Activated CD8-positive, alpha-beta memory T cell treated with anti-CD3 and anti-CD28 coated beads, Interleukin-2, amount 50 U/mL, for 4 hours (primary cell): ENCODE measurements at regions not wholly inside any gene's neighbourhood (a gene's known extent, or its start where the extent isn't known, plus 50 kb on each side); places are given as distances from the start of the nearest gene placed in this dataset.

ENCODE experiments used
- DNase-seq: peaks from one replicate; pipeline ENCODE4 v3.0.0-alpha.2; 2020

DNA sequence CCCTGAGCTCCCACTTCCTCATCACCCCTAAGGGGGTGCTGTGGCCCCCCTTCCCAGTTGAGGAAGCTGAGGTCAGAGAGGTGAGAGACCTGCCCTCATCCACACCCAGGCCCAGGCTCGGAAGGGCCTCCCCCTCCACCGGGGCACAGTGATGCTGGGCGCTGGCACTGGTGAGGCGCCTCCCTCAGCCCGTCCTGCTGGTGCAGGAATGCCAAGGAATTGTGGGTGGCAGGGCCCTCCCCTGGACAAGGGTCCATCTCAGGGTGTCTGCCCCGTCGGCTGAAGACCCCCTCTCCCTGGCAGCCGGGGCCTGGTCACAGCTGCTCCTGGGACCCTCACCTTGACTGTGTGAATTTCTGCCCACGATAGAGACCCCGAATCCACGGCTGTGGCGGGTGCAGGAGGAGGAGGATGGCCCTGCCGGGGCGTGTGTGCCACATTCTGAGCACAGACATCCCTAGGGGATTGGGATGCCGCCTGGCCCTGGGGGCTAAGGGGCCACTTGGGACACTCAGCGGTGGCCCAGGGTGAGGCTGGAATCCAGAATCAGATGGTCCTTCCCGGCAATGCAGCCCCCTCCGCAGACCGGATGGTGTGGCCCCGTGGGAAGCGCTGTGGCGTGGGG lies 70.2 kb upstream of the GATA5 start:
- no peak for DNase-seq

DNA sequence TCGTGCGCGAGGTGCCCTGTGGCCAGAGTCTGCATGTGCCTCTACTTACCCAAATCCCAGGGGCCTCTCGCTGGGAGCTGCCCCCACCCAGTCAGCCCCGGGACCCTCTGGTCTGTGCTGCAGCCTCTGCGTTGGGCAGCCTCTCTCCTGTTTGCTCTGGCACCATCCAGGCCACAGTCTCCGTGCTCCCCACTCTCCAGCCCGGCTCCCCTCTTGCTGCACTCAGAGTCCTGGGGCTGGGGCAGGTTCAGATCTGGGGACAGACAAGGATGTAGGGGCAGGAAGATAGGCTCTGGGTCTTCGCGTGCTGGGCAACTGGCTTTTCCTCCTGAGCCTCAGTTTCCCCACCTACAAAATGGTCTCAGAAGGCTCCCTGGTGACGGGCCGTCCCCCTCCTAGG lies 70.8 kb upstream of the GATA5 start:
- no peak for DNase-seq

DNA sequence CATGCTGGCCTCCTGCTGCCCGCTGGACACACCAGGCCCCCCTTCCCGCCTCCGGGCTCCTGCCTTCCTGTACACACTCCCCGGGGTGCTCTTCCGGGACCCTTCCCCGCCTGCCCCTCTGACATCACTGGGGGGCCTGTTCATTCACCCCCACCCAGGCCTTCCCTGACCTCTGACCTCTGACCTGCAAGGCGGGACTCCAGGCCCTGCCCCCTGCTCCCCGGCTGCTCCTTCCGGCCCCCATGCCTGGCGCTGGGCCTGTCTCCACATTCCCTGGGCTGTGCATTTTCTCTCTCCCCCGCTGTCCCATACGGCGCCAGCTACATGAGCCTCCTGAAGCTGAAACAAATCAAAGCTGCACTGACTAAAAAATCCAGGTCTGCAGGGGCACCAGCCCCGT lies 71.6 kb upstream of the GATA5 start:
- DNase-seq = no peak

DNA sequence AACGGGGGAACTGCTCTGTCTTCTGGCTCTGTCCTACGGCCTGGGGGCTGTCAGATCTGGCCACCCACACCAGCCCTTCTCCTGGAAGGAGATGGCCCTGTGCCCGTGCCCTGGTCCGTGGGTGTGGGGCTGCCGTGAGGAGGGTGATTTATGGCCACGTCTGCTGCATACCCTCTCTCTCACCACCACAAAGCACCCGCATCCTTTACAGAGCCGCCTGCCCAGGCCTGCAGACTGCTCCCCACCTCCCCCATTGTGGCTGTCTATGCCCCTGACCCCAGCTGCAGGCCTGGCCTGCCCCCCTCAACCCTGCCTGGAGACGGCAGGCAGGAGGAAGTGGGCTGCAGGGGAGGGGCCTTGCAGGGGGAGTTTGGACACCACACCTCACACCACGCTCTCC lies 72.7 kb upstream of the GATA5 start:
- no peak for DNase-seq

DNA sequence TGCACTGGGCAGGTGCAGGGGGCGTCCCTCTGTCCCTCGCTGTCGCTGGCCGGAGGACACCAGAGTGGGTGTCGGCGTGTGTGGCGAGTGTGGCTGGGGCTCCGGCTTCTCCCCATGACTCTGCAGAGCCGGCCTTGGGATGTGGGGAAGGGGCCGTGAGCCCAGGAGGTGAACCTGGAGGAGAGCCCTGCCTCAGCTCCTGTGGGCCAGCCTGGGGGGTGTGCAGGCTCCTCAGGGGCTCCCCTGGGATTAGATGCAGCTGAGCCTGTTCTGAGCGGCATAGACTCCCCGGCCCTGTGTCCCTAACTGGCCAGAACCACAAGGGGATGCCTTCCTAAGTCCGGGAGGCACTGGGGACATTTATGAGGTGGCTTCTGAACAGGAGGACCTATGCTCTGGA lies 73.2 kb upstream of the GATA5 start:
- no peak for DNase-seq

DNA sequence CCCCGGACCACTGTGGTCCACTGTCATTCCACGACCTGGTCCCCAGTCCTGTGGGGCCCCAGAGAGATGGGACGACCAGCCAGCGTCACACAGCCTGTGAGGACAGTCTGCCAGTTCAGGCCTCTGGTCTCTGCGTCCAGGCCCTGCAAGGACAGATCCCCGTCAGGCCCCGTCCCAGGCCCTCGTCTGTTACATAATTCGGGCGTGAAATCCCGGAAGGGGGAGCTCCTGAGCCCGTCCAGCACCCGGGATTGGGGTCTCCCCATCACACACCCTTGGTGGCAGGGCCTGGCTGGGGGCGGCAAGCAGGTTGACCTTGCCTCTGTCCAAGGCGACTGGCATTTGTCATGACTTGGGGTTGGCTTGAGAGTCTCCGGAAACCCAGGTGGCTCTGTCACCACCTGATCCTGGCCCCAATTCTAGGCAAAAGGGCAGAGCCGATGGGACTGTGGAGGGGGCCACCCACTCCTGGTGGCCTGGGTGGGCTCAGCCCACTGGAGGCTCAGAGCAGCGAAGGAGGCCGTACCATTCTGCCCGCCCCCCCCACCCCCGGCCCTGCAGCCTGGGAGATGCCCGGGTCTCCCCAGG lies 73.8 kb upstream of the GATA5 start:
- DNase-seq = no peak

DNA sequence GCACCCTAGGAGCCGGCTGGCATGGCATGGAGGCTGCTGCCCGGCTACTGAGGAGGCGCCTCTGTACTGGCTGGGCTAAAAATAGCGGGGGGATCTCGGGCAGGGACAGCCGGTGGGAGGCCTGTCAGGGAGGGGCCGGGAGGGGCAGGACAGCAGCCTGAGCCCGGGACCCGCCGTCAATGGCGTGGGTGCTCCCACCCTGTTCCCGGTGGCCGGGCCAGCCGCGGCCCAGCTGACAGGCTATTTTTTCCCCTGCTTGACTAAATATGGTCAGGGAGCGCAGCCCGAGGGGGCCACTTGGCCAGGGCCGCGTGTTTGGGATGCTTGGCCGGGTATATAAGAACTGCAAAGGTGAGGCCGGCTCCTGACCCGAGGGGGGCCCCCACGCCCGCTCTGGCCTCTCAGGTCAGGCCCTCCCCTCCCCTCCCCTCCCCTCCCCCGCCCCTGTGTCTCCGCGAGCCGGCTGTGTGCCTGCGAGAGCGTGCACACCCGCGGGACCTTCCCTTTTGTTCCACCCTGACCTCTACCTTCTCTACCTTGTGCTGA lies 74.4 kb upstream of the GATA5 start:
- no peak for DNase-seq

DNA sequence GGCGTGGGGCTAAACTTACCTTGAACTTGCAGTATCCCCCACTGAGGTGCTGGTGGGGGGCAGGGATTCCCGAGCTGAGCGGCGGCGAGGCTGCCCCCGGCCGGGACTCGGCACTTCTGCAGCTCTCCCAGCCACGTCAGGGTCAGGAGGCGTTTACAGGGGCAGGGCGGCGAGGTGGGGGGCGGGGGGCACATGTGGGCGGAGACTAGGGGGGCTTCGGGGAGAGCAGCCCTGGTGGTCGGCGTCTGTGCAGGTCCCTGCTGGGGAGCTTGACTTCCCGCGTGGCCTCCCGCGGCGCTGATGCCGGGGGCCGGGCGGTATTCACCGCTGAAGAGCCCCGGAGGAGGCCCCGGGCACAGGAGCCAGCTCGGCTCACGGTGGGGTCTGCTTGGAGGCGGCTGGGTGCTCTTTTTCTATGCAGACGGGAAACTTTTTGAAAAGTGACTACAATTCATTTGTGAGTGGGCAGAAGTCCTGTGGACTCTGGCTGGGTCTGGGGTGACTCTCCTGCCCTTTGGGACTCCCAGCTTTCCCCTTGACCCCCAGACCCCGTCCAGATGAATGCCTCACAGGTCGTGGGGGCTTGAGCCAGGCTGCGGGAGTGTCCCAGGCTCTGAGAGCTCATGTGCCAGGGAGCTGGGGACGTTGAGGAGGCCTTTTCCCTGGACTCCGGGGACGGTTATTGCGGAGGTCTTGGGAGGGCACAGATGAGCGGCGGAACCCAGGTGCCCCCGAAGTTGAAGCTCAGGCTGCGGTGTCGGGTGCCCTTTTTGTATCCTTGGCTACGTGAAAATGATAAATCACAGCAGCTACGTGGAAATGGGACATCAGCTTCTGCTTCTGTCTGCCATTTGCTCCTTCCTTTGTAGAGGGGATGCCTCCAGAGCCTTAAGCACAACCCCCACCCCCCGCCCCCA lies 75.9 kb upstream of the GATA5 start:
- peak; percentile 21 for DNase-seq

DNA sequence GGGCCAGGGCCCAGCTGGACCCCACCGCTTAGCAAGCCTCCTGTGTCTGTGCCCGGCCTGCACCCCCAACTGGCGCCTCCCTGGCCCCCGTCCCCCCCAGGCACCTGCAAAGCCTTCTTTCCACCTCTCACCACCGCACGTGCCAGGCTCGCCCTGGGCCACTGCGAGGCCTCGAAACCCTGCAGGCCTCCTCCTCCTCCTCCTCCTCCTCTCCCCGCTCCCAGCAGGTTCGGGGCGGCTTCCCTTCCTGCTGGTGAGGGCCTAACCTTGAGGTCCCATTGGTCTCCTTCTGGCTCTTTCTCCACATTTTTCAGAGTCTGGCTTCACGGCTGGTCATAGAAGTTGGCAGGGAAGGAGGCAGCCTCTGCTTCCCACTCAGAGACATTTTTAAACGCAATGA lies 76.8 kb upstream of the GATA5 start:
- no peak for DNase-seq

DNA sequence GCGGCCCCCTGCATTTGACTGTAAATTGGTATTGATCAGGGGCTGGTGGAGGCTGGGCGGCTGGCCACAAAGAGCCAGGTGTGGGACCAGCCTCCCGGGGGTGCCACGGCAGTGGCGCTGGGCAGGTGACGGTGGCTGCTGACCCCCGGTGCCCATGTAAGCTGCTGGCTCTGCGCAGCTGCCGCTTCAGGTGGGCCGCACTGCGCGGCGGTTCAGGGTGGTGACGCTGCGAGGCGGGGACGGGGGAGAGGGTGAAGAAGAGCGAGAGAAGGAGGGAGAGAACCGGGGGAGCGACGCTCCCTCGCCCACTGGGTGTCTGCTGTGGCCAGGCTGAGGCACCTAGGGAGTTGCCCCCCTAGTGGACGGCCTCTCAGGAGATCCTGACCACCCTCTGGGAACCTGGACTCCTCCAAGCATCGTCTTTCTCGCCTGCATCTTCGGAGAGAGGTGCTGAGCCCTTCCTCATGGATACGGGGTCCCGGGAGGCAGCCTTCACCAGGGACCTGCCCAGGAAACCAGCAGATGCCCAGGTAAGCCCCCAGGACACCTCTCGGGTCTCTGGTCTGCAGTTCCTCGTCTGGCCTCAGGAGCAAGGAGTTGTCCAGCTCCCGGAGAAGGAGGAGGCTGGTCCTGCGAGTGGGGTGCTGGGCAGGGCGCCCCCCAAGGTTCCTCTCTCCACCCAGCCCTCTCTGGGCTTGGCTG lies 77.5 kb upstream of the GATA5 start:
- DNase-seq = no peak

DNA sequence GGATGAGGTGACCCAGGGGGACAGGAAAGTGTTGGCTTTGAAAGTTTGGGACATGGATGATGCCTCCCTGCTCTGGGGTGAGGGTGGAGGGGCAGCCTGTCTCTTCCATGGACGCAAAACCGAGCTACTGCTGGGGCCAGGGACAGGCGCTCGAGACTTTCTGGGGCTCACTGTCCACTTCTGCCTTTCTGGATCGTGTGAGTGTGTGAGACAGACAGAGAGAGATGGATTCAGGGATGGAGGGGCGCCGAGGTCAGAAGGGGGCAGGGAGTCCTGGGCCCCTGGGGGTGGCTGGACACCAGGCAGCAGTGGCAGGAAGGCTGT lies 78.0 kb upstream of the GATA5 start:
- DNase-seq = no peak

DNA sequence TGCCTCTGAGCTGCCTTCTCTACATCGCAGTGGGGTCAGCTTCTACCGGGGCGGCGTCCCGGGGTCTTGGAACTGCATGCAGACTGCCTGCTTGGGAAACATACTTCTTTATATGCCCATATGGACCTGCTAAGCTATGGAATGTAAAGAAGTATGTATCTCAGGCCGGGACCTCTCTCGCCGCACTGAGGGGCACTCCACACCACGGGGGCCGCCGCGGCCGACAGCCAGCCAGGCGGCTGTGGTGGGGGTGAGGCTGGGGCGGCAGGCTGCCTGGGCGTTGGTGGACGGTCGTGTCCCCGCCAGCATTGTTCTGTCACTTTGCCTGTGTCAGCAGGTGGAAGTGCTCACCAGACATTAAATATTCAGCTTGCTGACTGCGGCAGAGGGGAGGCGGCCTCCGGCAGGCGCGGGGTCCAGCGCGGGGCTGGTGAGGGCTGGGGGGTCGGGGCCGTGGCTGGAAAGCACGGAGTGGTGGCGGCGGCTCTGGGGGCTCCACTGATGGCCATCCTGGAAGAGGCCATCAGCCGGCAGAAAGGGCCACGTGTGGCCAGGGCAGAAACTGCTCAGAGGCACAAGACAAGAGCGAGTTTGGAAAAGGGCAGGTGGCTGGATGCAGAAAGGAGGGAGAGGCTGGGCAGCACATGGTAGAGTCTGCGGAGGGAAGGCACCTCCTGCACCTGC lies 78.6 kb upstream of the GATA5 start:
- DNase-seq = no peak

DNA sequence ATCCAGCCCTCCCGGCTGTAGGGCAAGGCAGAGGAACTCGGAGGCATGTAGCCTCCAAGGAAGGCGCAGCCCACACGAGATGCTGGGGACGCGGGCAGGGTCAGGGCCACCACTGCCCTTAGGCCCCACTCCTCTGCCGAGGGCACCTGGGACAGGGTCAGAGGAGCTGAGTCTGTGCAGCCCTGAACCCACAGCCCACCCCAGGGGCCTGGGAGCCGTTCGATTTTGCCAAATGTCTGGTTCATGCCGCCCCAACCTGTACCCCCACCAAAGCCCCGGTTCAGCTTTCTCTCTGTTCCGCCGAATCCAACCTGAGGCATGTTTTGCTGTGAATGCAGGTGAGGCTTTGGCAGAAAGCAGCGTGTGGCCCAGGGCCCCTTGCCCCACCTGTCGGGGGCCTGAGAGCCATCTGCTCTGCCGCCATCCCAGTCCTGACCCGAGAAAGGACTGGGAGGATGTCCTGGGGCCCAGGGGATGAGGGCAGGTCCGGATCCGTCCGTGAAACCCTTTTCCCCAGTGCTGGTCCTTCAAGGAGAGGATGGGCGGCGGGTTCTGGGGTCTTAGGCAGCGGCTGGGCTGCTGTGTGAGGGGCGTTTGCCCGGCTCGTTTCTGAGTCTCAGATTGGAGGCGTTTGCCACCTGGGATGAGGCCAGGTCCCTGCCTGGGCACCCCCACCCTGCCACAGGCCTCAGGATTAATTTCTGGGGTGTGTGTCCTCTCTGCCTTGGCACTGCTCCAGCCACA lies 79.3 kb upstream of the GATA5 start:
- DNase-seq = no peak

DNA sequence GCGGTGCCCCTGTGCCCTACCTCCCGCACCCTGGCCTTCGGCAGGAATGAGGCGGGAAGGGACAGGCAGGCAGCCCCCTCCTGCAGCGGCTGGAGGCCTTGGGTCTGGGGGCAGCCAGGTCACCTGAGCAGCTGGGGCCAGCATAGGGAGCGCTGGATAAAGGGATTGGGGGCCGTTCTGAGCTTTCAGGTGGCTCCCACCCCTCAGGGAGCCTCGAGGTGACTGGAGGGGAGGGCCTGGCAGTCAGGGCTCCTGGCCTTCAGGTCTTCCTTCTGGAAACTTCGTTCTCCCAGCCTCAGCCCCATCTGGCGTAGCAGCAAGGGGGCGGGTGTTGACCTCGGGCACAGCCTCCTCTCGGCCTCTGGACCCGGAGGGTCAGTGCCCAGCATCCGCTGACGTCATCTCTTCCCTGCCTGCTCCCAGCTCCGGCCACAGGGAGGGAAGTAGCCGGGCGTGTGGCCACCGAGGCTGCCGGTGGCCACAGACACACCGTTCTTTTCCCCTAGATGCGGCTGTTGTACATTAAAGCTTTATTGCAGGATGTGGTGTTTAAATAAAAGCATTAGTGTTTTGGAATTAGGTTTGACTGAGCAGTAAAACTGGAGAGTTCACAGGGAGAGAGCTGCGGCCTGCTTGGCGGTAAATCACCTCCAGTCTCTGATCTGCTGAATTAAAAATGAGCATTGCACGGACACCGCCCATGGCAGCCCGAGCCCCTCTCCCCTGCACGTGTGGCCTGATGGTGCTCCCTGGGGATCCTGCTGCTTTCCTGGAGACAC lies 80.0 kb upstream of the GATA5 start:
- no peak for DNase-seq

DNA sequence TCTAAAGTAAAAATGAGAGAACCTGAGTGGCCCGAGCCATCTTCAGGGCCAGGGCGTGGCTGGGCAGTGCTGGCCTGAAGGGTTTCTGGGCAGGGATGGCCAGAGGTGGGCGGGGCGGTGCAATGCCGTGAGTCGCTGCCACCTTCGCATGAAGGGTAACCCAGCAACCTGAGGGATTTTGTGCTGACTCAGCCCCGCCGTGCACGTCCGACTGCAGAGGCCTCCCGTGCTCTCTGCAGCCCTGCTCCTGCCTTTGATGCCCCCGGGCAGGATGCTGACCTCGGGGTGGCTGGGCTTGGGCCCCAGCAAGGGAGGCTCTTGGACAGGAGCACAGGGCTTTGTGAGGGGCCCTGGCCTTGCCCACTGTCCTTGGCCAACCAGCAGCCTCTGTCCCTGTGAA lies 81.7 kb upstream of the GATA5 start:
- DNase-seq = no peak

DNA sequence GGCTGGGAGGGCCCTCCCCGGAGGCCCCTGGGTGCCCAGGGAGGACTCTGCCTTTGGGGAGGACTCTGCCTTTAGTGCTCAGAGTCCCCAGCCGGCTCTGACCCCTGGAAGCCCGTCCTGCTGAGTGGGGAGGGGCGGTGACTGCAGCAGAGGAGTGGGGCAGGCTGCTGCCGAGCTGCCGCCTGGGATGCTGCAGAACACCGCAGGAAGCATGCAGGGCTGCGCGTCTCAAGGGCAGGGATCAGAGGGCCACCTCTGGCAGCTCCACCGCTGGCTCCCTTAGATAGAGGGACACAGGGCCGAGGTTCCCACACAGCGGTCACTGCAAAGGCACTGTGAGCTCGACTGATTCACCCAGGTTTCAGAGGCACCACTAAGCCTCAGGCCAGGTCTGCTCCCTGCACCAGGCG lies 82.2 kb upstream of the GATA5 start:
- no peak for DNase-seq

DNA sequence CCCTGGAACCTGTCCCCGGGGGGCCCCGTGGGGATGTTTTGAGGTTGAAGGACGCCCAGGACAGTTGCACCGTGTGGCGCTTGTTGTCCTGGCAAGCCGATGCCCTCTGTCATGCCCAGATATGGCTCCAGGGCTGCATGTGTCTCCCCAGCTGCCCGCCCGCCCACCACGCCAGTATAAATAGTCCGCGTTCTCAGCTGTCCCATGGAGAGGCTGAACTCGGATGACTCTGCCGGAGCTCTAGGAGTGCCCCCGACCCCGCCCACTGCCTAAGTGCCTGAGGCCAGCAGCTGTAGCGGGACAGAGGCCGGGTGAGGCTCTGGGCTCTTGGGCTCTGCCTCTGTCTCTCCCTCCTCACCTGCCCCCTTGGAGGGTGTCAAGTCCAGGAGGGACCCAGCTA lies 83.0 kb upstream of the GATA5 start:
- no peak for DNase-seq

DNA sequence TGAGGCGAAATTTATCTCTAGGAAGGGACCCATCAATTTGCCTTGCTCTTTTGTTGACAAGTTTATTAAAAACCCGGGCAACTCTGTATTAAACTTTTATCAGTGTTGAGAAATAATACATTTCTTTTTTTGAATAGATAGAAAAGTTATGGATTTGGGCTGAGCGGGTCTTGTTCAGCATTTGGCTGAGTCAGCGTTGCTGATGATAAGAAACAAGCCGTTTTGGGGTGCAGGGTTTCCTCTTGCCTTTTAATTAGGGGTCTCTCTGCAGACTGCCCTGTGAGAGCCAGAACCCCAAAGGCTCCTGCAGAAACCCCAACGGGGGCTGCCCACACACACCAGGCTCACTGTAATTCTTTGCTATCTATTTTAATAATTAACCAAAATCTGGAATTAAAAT lies 82.1 kb upstream of the SLCO4A1 start:
- DNase-seq = no peak

DNA sequence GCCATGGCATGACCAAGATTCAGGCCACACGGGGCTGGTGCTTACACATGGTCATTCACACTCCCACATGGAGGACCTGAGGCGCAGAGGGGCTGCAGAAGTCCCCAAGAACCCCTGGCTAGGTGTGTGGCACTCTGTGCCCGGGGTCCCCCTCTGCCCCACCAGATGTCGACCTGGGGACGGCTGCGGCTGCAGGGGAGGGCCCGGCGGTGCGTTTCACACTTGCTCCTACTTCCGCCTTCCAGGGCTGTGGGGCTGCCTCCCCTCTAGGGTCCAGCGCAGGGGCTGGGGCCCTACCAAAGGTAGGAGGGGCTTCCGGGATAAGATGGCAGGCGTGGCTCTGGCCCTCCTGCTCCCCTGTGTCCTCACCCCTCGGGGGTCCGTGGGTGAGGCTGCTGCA lies 81.1 kb upstream of the SLCO4A1 start:
- no peak for DNase-seq

DNA sequence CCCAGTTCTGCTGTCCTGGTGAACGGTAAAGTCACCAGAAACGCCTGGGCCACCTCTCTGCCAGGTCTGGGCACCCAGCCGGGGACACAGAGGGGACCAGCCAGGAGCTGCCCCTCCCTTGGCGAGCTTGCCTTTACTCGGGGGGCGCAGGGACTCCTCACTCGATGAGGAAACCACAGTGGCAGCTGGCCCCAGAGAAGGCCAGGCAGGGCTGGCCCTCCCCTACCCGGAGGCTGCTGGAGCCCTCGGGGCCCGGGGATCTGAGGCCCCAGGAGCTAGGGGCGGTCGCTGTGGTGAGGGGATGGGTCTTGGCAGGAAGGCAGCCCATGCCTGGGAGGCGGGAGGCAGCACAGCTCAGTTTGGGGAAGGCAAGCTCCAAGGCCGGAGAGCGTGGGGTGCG lies 80.4 kb upstream of the SLCO4A1 start:
- no peak for DNase-seq

DNA sequence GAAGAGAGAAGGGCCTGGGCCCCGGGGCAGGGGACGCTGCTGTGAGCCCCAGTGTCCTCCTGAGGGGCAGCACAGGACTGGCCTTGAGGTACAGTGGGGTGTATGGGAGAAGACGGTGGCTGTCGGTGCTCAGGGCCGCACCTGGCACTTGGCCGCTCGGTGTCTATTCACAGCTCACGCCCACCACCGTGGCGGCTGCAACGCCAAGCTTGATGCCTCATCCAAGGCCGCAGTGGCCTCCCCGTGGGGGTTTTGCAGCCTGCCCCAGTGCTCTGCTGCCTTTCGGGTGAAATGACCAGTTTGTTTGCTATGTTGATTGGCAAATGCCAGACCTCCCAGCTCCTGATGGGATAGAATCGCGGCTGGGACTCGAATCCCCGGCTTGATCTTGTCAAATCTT lies 79.5 kb upstream of the SLCO4A1 start:
- no peak for DNase-seq
